Chondrocyte (in vitro differentiated cells): ENCODE measurements at regions not wholly inside any gene's neighbourhood (a gene's known extent, or its start where the extent isn't known, plus 50 kb on each side); places are given as distances from the start of the nearest gene placed in this dataset.

ENCODE experiments used
- DNase-seq: peaks from one replicate; pipeline ENCODE4 v3.0.0; 2021; ENCODE audit warnings: mixed read lengths, low spot score
- H3K27ac Mint-ChIP-seq: one replicate; pipeline ENCODE4 v1.8.0; 2021; ENCODE audit warnings: mild to moderate bottlenecking, moderate library complexity, mixed read lengths; ENCODE audit not compliant: unreplicated experiment
- H3K27me3 Mint-ChIP-seq: 2 replicates; pipeline ENCODE4 v1.8.0; 2021; ENCODE audit warnings: low read depth, mixed read lengths
- H3K36me3 Mint-ChIP-seq: 2 replicates; pipeline ENCODE4 v1.8.0; 2021; ENCODE audit warnings: low read depth, mixed read lengths
- H3K4me1 Mint-ChIP-seq: 2 replicates; pipeline ENCODE4 v1.8.0; 2021; ENCODE audit warnings: low read depth, mild to moderate bottlenecking, mixed read lengths
- H3K4me3 Mint-ChIP-seq: one replicate; pipeline ENCODE4 v1.8.0; 2021; ENCODE audit warnings: mild to moderate bottlenecking, moderate library complexity, mixed read lengths; ENCODE audit not compliant: unreplicated experiment
- H3K9me3 Mint-ChIP-seq: 2 replicates; pipeline ENCODE4 v1.8.0; 2021; ENCODE audit warnings: low read depth, mixed read lengths
- TF ChIP-seq, protein P1 (sequence below): fragments of 200-600 bp; sonication (generic); IDR thresholded peaks from 2 replicates; pipeline ENCODE4 v1.5.0; 2021; ENCODE audit warnings: antibody characterized with exemption, mild to moderate bottlenecking, moderate library complexity

DNA sequence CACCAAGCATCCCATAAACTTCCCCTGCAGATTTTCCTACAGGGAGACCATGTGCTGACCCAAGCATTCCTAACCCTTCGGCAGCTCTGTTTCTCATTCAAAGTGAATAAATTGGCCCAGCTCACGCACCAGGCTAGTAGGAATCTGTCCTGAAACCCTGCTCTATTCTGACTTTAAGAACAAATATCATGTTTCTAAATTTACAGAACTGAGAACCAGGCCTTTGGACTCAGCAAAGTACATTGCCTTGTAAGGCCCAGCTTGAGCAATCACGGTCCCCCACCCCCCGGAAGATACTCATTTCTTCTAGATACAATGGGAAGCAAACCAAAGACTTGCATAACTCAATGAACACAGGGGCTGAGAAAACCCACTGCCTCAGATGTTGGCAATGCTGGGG is 160.1 kb upstream of the NFIA start:
- no peaks in the 10 kb centered on the region for H3K9me3 Mint-ChIP-seq
- TF ChIP-seq, protein P1, sequence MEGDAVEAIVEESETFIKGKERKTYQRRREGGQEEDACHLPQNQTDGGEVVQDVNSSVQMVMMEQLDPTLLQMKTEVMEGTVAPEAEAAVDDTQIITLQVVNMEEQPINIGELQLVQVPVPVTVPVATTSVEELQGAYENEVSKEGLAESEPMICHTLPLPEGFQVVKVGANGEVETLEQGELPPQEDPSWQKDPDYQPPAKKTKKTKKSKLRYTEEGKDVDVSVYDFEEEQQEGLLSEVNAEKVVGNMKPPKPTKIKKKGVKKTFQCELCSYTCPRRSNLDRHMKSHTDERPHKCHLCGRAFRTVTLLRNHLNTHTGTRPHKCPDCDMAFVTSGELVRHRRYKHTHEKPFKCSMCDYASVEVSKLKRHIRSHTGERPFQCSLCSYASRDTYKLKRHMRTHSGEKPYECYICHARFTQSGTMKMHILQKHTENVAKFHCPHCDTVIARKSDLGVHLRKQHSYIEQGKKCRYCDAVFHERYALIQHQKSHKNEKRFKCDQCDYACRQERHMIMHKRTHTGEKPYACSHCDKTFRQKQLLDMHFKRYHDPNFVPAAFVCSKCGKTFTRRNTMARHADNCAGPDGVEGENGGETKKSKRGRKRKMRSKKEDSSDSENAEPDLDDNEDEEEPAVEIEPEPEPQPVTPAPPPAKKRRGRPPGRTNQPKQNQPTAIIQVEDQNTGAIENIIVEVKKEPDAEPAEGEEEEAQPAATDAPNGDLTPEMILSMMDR, result no peak
- H3K4me1 Mint-ChIP-seq, result peaks cover 31% of the 10 kb centered on the region
- H3K27me3 Mint-ChIP-seq, result no peaks in the 10 kb centered on the region
- H3K27ac Mint-ChIP-seq, result no peak overlapping the region
- peaks cover 1% of the 10 kb centered on the region for H3K36me3 Mint-ChIP-seq
- H3K4me3 Mint-ChIP-seq, result no peak overlapping the region
- DNase-seq, result no peak

DNA sequence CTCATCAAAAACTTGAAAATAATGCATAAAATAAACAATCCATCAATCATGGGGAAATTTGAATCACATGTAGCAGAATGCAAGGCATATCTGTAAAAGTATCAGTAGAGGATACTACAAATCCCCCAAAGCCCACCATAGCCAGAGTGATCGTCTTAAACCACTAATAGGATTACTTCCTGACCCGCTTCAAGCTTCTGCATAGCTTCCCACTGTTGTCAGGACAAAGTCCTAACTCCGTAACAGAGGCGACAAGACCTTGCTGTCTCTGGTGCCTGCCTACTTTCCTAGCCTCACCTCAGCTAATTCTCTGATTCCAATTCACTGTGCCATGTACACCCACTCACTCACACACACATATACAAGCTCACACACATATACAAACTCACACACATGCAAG is 161.2 kb upstream of the NFIA start:
- peaks cover 31% of the 10 kb centered on the region for H3K4me1 Mint-ChIP-seq

DNA sequence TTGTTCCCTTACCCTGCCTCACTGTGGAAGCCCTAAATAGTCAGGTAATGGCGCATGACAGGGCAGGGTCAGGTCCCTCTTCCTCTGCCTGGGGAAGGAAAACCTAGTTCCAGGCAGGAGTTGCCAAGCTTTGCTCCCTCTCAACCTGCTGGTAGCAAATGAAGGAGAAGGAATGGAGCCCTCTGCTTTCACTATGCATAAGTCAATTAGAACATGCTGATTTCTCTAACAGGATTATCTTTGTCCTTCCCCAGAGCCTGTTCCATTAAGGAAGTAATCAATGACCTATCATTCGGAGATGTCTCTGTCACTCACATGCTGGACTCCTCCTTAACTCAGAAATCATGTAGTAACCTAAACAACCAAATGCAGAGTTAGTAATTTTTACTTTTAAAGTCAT is 161.8 kb upstream of the NFIA start:
- no peak overlapping the region for H3K4me3 Mint-ChIP-seq
- H3K9me3 Mint-ChIP-seq, result no peaks in the 10 kb centered on the region
- TF ChIP-seq, protein P1, result no peak
- H3K36me3 Mint-ChIP-seq, result peaks cover 1% of the 10 kb centered on the region
- H3K4me1 Mint-ChIP-seq, result peaks cover 29% of the 10 kb centered on the region
- no peak overlapping the region for H3K27ac Mint-ChIP-seq
- no peaks in the 10 kb centered on the region for H3K27me3 Mint-ChIP-seq
- no peak for DNase-seq

More for the DNA sequence above, 161.2 kb upstream of the NFIA start:
- no peak for DNase-seq
- H3K9me3 Mint-ChIP-seq, result no peaks in the 10 kb centered on the region
- no peak overlapping the region for H3K4me3 Mint-ChIP-seq
- H3K36me3 Mint-ChIP-seq, result peaks cover 1% of the 10 kb centered on the region
- no peak overlapping the region for H3K27ac Mint-ChIP-seq
- TF ChIP-seq, protein P1, result no peak
- no peaks in the 10 kb centered on the region for H3K27me3 Mint-ChIP-seq

DNA sequence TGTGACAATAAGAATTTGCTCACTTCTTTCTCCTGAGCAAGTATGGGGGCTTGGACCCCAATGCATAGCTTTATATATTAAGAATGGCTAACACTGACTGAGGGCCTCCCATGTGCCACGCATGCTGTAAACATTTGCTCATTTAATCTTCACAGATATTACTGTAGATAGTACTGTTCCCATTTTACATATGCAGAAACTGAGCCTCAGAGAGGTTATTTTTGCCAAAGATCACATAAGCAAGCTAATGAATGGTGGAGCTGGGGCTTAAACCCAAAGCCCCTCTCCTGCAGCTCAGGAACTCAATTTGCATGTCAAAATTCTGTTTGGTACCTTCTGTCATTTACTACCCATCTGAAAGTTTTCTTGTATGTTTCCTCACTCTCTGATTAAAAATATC is 163.5 kb upstream of the NFIA start:
- Mint-ChIP-seq H3K36me3 (no peaks in the 10 kb centered on the region), H3K4me1 (peaks cover 16% of the 10 kb centered on the region), H3K27ac (no peak overlapping the region), H3K27me3 (no peaks in the 10 kb centered on the region), H3K9me3 (no peaks in the 10 kb centered on the region), H3K4me3 (no peak overlapping the region)
- DNase-seq, result no peak
- TF ChIP-seq, protein P1, result no peak

DNA sequence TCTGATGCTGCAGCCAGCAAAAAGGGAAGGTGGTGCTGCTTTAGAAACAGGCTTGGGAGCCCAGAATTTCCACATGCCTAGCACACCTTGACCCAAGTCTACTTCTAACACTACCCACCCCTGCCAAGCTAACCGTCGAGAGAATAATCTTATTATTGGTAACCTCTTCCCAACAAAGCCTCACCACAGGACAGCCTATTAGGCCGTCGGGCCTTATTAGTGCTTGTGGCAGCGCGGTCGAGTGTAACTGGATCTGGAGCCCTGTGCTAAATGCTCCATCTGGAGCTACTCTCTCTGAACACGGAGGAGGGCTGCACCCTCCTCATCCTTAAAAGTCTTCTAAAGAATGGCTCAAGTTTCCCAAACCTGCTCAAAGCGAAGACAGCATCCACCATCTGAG is 165.5 kb upstream of the NFIA start:
- Mint-ChIP-seq H3K4me1 (peaks cover 7% of the 10 kb centered on the region), H3K27me3 (no peaks in the 10 kb centered on the region), H3K36me3 (peaks cover 3% of the 10 kb centered on the region), H3K4me3 (no peak overlapping the region), H3K9me3 (peaks cover 7% of the 10 kb centered on the region), H3K27ac (no peak overlapping the region)
- no peak for DNase-seq
- TF ChIP-seq, protein P1, result no peak
